ENCODE measurements at regions not wholly inside any gene's neighbourhood (a gene's known extent, or its start where the extent isn't known, plus 50 kb on each side); places are given as distances from the start of the nearest gene placed in this dataset.
"Not testable (repeated sequence)": the region's sequence is repeated elsewhere in the genome, so short reads cannot be mapped to it uniquely, and the experiment has no call there.

DNA sequence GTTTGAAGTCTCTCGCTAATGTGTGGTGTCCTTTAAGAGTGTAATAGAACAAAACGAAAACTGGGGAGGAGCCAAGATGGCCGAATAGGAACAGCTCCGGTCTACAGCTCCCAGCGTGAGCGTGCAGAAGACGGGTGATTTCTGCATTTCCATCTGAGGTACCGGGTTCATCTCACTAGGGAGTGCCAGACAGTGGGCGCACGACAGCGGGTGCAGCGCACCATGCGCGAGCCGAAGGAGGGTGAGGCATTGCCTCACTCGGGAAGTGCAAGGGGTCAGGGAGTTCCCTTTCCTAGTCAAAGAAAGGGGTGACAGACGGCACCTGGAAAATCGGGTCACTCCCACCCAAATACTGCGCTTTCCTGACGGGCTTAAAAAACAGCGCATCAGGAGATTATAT lies 661.2 kb upstream of the HS3ST1 start:
- TF ChIP-seq POLR2A (IDR thresholded peaks at IDR 0.05) = not testable (repeated sequence)
- TF ChIP-seq, protein P1, sequence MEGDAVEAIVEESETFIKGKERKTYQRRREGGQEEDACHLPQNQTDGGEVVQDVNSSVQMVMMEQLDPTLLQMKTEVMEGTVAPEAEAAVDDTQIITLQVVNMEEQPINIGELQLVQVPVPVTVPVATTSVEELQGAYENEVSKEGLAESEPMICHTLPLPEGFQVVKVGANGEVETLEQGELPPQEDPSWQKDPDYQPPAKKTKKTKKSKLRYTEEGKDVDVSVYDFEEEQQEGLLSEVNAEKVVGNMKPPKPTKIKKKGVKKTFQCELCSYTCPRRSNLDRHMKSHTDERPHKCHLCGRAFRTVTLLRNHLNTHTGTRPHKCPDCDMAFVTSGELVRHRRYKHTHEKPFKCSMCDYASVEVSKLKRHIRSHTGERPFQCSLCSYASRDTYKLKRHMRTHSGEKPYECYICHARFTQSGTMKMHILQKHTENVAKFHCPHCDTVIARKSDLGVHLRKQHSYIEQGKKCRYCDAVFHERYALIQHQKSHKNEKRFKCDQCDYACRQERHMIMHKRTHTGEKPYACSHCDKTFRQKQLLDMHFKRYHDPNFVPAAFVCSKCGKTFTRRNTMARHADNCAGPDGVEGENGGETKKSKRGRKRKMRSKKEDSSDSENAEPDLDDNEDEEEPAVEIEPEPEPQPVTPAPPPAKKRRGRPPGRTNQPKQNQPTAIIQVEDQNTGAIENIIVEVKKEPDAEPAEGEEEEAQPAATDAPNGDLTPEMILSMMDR (IDR thresholded peaks at IDR 0.05 in 4 of 5, conservative IDR thresholded peaks at IDR 0.05 in 1 of 5) = not testable (repeated sequence)
